ENCODE measurements at regions not wholly inside any gene's neighbourhood (a gene's known extent, or its start where the extent isn't known, plus 50 kb on each side); places are given as distances from the start of the nearest gene placed in this dataset.
"Not testable (repeated sequence)": the region's sequence is repeated elsewhere in the genome, so short reads cannot be mapped to it uniquely, and the experiment has no call there.

DNA sequence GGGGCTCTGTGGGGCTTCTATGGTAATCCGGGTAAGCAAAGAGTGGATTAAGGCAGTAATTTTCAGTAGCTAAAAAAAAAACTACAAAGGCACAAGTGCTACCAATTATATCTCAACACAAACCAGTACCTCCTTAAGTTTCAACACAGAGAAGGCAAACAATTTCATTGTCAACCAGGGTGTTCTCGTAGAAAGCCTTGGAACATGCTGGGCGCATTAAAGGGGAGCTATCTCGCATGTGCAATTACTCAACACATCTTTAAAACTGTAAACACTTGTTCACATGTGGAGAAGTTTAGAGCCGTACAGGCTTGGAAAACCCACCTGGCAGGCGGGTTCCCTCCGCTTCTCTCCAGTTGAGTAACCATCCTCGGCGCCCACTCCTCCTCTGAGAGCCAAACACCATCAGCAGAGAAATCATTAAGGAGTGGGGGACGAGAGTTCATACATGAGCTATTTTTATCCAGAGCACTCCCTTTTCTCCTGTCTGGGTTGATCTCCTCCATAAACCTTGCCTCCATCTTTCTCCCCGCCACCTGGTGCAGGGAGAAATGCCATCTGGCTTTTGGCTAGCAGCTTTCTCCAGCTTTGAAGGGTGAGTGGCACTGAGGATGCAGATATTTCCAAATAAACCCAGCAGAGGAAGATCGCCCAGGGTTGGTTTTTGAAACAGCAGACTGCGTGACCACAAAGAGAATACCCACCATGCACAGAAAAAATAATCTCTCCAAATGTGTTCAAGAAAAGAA lies 287.1 kb downstream of the WDR11 start:
- no peak for DNase-seq

DNA sequence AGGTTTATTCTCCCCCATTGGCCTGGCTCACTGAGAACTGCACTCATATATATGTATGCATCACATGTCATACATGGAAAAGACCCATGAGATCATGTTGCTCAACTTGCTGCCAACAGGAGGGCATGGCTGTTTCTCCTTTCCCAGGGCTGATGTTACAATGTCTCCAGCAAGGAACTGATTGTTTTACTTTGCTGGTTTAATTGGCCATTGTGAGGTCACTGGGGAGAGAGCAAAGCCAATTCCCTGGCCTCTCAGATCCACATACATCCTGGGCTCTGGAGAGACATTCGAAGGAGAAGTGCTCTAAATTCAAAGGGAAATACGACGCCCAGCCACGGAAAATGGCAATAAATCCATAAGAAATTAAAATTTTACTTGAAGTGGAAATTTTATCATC lies 287.8 kb downstream of the WDR11 start:
- DNase-seq, result no peak

GRCh38 chr10:121145802-121146395 lies 294.7 kb downstream of the WDR11 start:
- DNase-seq, result not testable (repeated sequence)

DNA sequence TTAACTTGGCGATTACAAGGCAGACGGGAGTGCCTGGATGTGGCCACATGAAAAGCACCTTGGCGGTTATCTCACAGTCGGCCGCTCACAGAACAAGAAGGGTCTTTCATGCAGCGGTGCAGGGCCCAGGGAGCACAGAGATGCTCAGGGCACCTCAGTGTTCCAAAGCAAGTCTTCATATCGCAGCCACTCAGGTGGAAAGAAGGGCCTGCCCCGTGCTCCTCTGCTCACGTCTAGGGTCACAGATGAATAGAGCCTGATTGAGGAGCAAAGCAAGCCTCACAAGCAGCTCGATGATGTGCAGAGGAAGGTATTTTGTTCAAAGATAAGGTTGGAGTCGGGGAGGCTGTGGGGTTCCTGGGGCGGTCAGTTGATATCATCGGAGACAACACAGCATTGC lies 297.8 kb downstream of the WDR11 start:
- DNase-seq, result no peak

- no peak for DNase-seq
Measured at GRCh38 chr10:121152033-121152432, 300.9 kb downstream of the WDR11 start.

- DNase-seq, result no peak
Measured at GRCh38 chr10:121152935-121153334, 301.8 kb downstream of the WDR11 start.

- no peak for DNase-seq
Measured at GRCh38 chr10:121154310-121154709, 303.1 kb downstream of the WDR11 start.

GRCh38 chr10:121154846-121155245 lies 303.7 kb downstream of the WDR11 start:
- no peak for DNase-seq

GRCh38 chr10:121155742-121156474 lies 304.7 kb downstream of the WDR11 start:
- DNase-seq, result no peak

DNA sequence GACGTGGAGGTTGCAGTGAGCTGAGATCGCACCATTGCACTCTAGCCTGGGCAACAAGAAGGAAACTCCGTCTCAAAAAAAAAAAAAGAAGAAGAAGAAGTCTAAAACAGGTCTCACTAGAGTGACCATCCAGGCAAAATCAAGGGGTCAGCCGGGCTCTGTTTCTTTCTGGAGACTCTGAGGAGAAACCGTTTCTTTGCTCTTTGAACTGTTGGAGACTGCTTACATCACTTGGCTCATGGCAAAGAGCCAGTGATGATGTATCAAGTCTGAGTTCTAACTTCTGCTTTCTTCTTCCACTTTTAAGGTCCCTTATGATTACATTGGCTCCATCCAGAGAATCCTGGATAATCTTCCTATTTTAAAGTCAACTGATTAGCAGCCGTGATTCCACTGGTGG lies 306.8 kb downstream of the WDR11 start:
- no peak for DNase-seq

DNA sequence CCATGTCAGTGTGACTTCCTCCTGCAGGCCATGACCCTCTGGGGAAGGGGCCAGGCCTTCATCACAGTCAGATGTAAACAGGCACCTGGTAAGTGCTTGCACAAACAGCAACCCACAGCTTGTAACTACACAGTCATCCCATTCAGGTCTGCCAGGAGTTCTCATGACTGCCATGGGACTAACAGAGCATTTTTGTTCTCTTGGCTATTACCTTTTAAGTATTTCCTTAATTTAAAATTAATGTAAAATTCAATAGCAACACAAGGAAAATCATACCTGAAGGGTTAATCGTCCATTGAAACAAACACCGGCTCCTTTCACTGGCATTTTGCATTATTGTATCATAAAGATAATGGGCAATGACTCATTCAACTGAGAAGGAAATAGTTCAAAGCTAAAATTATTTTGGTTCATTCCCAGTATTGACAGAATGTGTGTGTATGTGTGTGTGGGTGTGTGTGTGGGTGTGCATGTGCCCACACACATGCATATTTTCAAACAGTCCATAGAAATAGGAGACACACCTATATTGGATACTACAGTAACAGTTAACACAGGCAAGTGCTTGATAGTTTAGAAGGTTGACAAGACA lies 307.9 kb downstream of the WDR11 start:
- DNase-seq, result no peak

- DNase-seq, result no peak
Measured at GRCh38 chr10:121159670-121160069, 308.5 kb downstream of the WDR11 start.

DNA sequence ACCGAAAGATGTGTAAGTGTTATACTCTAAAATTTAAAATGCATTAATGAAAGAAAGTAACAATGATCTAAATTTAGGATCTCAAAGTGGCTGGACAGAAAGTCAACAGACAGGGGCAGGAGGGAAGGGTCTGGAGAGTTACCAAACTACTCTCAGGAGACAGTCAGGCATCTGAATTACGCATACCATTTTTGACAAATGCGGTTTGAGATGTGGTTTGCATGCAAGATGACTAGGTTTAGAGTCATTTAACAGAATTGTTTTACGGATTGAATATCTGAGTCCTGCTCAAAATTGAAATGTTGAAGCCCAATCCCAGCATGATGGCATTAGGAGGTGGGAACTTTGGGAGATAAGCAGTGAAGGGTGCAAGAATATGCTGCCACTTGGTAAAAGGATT lies 314.1 kb downstream of the WDR11 start:
- DNase-seq, result no peak

- DNase-seq, result no peak
Measured at GRCh38 chr10:121167534-121168243, 316.5 kb downstream of the WDR11 start.

GRCh38 chr10:121168545-121169216 lies 317.5 kb downstream of the WDR11 start:
- DNase-seq, result no peak

DNA sequence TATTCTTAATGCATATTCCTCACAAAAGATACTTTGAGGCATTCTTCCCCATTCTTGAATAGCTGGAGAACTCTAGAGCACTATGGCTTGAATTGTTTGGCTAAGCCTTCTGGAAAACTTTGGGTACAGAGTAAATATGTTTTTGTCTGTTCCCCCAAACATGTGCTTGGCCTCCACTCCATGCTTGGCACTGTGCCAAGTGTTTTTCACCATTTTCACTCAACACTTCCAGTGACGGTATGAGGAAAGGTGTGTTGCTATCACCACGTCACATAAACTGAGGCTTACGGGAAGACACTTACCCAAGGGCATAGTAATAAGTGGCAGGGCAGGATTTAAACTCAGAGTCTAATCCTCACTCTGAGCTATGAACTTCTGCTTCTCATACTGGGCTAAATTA lies 318.2 kb downstream of the WDR11 start:
- no peak for DNase-seq

GRCh38 chr10:121171825-121172787 lies 320.9 kb downstream of the WDR11 start:
- DNase-seq, result no peak

DNA sequence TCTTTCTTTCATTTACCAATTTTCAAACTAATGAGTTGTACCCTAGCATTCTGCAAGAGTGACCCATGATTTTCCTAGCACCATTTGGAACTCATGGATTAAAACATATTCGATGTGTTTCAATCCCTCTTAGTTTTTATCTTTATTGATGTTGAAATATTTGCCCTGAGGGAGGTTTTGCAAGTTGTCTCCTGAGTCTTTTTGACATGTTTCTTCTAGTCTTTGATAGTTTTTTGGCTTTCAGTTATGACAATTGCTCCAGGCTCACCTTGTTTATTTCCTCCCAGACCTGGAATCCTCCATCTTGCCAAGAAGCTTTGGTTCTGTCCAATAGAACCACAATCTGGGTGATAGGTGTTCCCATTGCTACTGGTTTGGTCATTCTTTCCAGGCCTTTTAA lies 327.8 kb downstream of the WDR11 start:
- DNase-seq, result no peak

DNA sequence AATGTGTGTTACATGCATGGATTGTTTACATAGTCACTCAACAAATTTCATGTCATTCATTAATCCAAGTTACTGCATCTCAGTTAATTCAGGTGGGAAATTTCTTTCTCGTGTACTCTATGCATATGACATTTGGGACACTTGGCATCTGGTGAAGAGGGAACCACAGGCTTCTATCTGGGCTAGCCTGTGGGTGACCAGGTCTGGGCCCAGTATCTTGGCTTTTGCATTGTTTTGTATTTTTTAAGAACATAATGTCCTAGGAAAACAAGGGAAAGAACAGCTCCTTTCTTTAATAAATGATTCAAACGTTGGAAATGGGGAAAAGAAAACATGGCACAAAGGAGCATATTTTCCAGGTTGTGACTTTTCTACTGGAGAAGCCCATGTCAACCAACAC lies 331.1 kb downstream of the WDR11 start:
- no peak for DNase-seq

DNA sequence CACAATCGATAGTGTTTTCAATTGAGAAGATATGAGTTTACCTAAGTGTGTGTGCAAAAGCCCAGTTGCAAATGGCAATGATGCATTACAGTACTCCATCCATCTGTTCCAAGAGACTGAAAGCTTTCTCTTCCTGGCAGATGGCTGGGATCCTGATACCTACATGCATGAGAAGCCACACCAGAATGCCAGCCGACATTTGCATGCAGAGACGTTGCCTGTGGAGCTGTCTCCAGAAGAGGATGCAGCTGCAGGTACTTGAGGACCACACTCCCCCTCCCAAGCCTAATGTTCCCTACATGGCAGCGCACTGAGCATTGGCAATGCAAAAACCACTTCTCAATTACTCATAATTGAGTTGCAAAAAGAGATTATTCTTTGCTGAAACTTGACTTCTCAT lies 332.1 kb downstream of the WDR11 start:
- DNase-seq, result no peak

DNA sequence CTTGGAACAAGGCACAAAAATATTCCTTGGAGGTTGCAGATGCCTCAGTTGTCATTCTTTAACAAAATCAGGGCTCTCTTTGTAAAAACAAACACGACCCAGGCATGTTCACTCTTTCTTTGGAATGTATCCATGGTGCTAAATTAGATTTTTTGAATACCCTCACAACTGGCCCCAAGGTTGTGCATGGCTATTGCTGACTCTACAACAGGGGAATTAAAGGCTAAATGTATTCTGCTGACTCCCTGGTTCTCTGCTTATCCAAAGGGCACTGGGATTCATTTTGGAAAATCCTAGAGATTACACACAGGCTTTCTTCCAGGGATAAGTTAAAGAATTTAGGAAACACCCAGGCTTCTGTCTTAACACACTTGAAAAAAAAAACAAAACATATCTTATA lies 332.5 kb downstream of the WDR11 start:
- no peak for DNase-seq
